H1 (cell line): ENCODE measurements at regions not wholly inside any gene's neighbourhood (a gene's known extent, or its start where the extent isn't known, plus 50 kb on each side); places are given as distances from the start of the nearest gene placed in this dataset.

ENCODE experiments used
- CTCF ChIA-PET: fragments of 300-600 bp; sonication (Branson Sonifier 250); formaldehyde crosslinking; loops from one replicate; lab custom pipeline; 2021; ENCODE audit not compliant: partially characterized antibody; lab: Charles Lee
- POLR2A ChIA-PET: fragments of 300-600 bp; sonication (Branson Sonifier 250); formaldehyde crosslinking; loops from one replicate; lab custom pipeline; 2021; ENCODE audit warnings: inconsistent platforms; ENCODE audit not compliant: partially characterized antibody; lab: Charles Lee
- DNase-seq, 2 experiments: peaks; one replicate each; pipeline versions ENCODE4 v3.0.0 to v3.0.0-alpha.2; 2010 to 2022; ENCODE audit warnings: low spot score in 2 of 2, low read depth in 1 of 2, mixed read lengths in 1 of 2
- FAIRE-seq: peaks from 2 replicates; lab custom pipeline; 2011; peaks lifted over from hg19 to GRCh38; lab: Jason Lieb, UNC
- H2AFZ ChIP-seq: 2 replicates; pipeline ENCODE4 v1.8.1; 2012; ENCODE audit warnings: low read length, inconsistent platforms
- H2AK5ac ChIP-seq: 2 replicates; pipeline ENCODE4 v1.6.1; 2013; ENCODE audit warnings: low read depth, low read length
- H2BK120ac ChIP-seq: replicated peaks from 2 replicates; pipeline ENCODE3; 2013; ENCODE audit warnings: low read depth, low read length, inconsistent platforms
- H2BK12ac ChIP-seq: 2 replicates; pipeline ENCODE4 v1.6.1; 2013; ENCODE audit warnings: low read depth, low read length
- H2BK15ac ChIP-seq: 2 replicates; pipeline ENCODE4 v1.6.1; 2013; ENCODE audit warnings: low read length
- H2BK20ac ChIP-seq: 2 replicates; pipeline ENCODE4 v1.6.1; 2013; ENCODE audit warnings: low read length
- H2BK5ac ChIP-seq: 2 replicates; pipeline ENCODE4 v1.6.1; 2013; ENCODE audit warnings: low read depth, low read length
- H3K14ac ChIP-seq: 2 replicates; pipeline ENCODE4 v1.6.1; 2013; ENCODE audit warnings: inconsistent platforms; ENCODE audit not compliant: insufficient read length
- H3K18ac ChIP-seq: 2 replicates; pipeline ENCODE4 v1.6.1; 2013; ENCODE audit warnings: low read length; ENCODE audit errors: extremely low read depth
- H3K23ac ChIP-seq: 2 replicates; pipeline ENCODE4 v1.6.1; 2013; ENCODE audit warnings: inconsistent platforms; ENCODE audit not compliant: insufficient read length
- H3K23me2 ChIP-seq: 2 replicates; pipeline ENCODE4 v1.6.1; 2013; ENCODE audit warnings: low read depth, low read length
- H3K27ac ChIP-seq: 2 replicates; pipeline ENCODE4 v1.6.1; 2011; ENCODE audit warnings: low read depth, low read length, inconsistent platforms
- H3K27me3 ChIP-seq, 4 experiments: replicated peaks in 1 of 4; 1 replicate in 1 of 4; 2 replicates in 3 of 4; pipeline versions ENCODE4 v1.6.1 to v1.8.1; 2011 to 2013; ENCODE audit warnings: low read length in 3 of 4, mild to moderate bottlenecking in 3 of 4, inconsistent platforms in 2 of 4, mixed read lengths in 2 of 4, moderate library complexity in 1 of 4; ENCODE audit not compliant: control insufficient read depth in 3 of 4, insufficient read depth in 3 of 4; ENCODE audit errors: extremely low read depth in 1 of 4
- H3K36me3 ChIP-seq, 4 experiments: 2 replicates each; pipeline versions ENCODE4 v1.6.1 to v1.8.1; 2011 to 2013; ENCODE audit warnings: mild to moderate bottlenecking in 4 of 4, low read length in 3 of 4, moderate library complexity in 2 of 4, control low read depth in 1 of 4, inconsistent platforms in 1 of 4; ENCODE audit not compliant: insufficient read depth in 4 of 4, control insufficient read depth in 2 of 4
- H3K4ac ChIP-seq: replicated peaks from 2 replicates; pipeline ENCODE3; 2013; ENCODE audit warnings: low read length, low read depth, mixed read lengths, inconsistent platforms; ENCODE audit not compliant: insufficient read length
- H3K4me1 ChIP-seq, 4 experiments: replicated peaks in 1 of 4; 1 replicate in 1 of 4; 2 replicates in 3 of 4; pipeline versions ENCODE4 v1.6.1 to v1.8.1; 2011 to 2013; ENCODE audit warnings: low read length in 3 of 4, inconsistent platforms in 2 of 4, mixed read lengths in 1 of 4; ENCODE audit not compliant: insufficient read depth in 4 of 4, control insufficient read depth in 3 of 4
- H3K4me2 ChIP-seq, 2 experiments: 2 replicates each; pipeline versions ENCODE4 v1.6.1 to v1.8.1; 2011 to 2013; ENCODE audit warnings: low read depth in 2 of 2, low read length in 2 of 2, control low read depth in 1 of 2, inconsistent platforms in 1 of 2, mild to moderate bottlenecking in 1 of 2; ENCODE audit not compliant: insufficient read depth in 1 of 2
- H3K4me3 ChIP-seq, 4 experiments: fragments of 200-600, 300-600 bp in 1 of 4; sonication (generic), shearing (Covaris generic), sonication (Bioruptor Twin) in 1 of 4; 2 replicates each; pipeline versions ENCODE4 v1.5.1 to v1.8.1; 2011 to 2016; ENCODE audit warnings: low read length in 4 of 4, low read depth in 3 of 4, control low read depth in 2 of 4, inconsistent platforms in 2 of 4, mild to moderate bottlenecking in 2 of 4, mixed read lengths in 1 of 4, moderate library complexity in 1 of 4; ENCODE audit not compliant: insufficient read depth in 2 of 4; ENCODE audit errors: extremely low read depth in 1 of 4
- H3K56ac ChIP-seq: replicated peaks from 2 replicates; pipeline ENCODE3; 2013; ENCODE audit warnings: low read depth, mild to moderate bottlenecking, mixed read lengths, low read length, inconsistent platforms; ENCODE audit not compliant: insufficient read length
- H3K79me1 ChIP-seq: 2 replicates; pipeline ENCODE4 v1.6.1; 2013; ENCODE audit warnings: low read depth, low read length, control low read depth
- H3K79me2 ChIP-seq, 2 experiments: 2 replicates each; pipeline versions ENCODE4 v1.6.1 to v1.8.1; 2012 to 2013; ENCODE audit warnings: low read length in 2 of 2, mild to moderate bottlenecking in 2 of 2, inconsistent platforms in 1 of 2; ENCODE audit not compliant: insufficient read depth in 2 of 2, control insufficient read depth in 1 of 2
- H3K9ac ChIP-seq, 4 experiments: replicated peaks in 1 of 4; 1 replicate in 1 of 4; 2 replicates in 3 of 4; pipeline versions ENCODE4 v1.6.1 to v1.8.1; 2011 to 2013; ENCODE audit warnings: low read depth in 3 of 4, low read length in 3 of 4, control low read depth in 2 of 4, mild to moderate bottlenecking in 2 of 4, moderate library complexity in 2 of 4, inconsistent platforms in 1 of 4; ENCODE audit errors: extremely low read depth in 1 of 4
- H3K9me3 ChIP-seq, 2 experiments: 2 replicates each; pipeline versions ENCODE4 v1.6.1 to v1.8.1; 2012 to 2013; ENCODE audit warnings: mild to moderate bottlenecking in 2 of 2, moderate library complexity in 2 of 2, control low read depth in 1 of 2, inconsistent platforms in 1 of 2, low read depth in 1 of 2, low read length in 1 of 2, mixed read lengths in 1 of 2; ENCODE audit not compliant: insufficient read depth in 2 of 2
- H4K20me1 ChIP-seq, 2 experiments: replicated peaks in 1 of 2; 2 replicates each; pipeline versions ENCODE3 to v1.8.1; 2011 to 2013; ENCODE audit warnings: inconsistent platforms in 2 of 2, low read length in 2 of 2, mild to moderate bottlenecking in 1 of 2; ENCODE audit not compliant: insufficient read depth in 2 of 2, control insufficient read depth in 1 of 2
- H4K5ac ChIP-seq: 2 replicates; pipeline ENCODE4 v1.6.1; 2013; ENCODE audit warnings: low read length, low read depth, mixed read lengths, inconsistent platforms; ENCODE audit not compliant: insufficient read length
- H4K8ac ChIP-seq: 2 replicates; pipeline ENCODE4 v1.8.0; 2013; ENCODE audit warnings: mild to moderate bottlenecking, moderate library complexity, low read length, inconsistent platforms; ENCODE audit not compliant: insufficient read depth; ENCODE audit errors: extremely low read depth
- H4K91ac ChIP-seq: replicated peaks from 2 replicates; pipeline ENCODE3; 2013; ENCODE audit warnings: low read length, mixed read lengths, inconsistent platforms; ENCODE audit not compliant: insufficient read length
- POU5F1 ChIP-seq: IDR thresholded peaks from 2 replicates; pipeline ENCODE4 v1.6.1; 2011; ENCODE audit warnings: low read depth, mild to moderate bottlenecking, low read length, moderate library complexity
- SIRT6 ChIP-seq: IDR thresholded peaks from one replicate; pipeline ENCODE4 v1.7.1; 2012; ENCODE audit warnings: low read length, inconsistent platforms
- WGBS, 2 experiments: shearing (Covaris generic) in 1 of 2; methylation state at CpG; one replicate each; pipeline versions ENCODE4 v1.1.6 to v1.1.7; 2013 to 2015; ENCODE audit warnings: low lambda C conversion rate in 2 of 2, mixed read lengths in 2 of 2, inconsistent platforms in 1 of 2, low coverage in 1 of 2, missing lambda C conversion rate in 1 of 2; ENCODE audit not compliant: insufficient replicate concordance in 2 of 2, insufficient coverage in 1 of 2, insufficient read length in 1 of 2; ENCODE audit errors: extremely low coverage in 1 of 2, missing lambda C conversion rate in 1 of 2; 5-methylcytosine and 5-hydroxymethylcytosine counted together

DNA sequence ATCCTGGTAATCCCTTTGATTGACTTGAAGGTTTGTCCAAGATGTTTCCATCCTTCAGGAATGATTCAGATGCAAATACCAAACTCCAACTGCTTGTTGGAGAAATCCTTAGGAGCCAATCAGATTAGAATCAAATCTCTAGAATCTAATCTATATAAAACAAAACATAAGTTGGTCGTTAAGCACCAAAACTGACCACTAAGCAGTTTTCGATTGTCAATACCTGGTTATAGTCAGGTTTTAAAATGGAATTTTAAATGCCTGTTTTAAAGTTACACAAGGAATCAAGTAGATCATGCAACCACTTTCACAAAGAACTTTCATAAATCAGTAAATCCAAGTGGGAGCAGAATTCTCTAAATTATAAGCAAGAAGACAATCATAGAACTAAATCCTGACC lies 236.1 kb downstream of the PARM1 start:
- H3K18ac ChIP-seq: no peak overlapping the region
- H2BK20ac ChIP-seq: no peak overlapping the region
- H3K79me2 ChIP-seq: no peaks in the 10 kb centered on the region
- peaks cover 0 to 4% (median 0%) of the 10 kb centered on the region in 4 experiments; a peak in 2 of 7 replicates for H3K4me1 ChIP-seq
- POLR2A ChIA-PET: no interaction called here
- H2BK5ac ChIP-seq: no peak overlapping the region
- H4K20me1 ChIP-seq: no peaks in the 10 kb centered on the region
- no peak overlapping the region for H2BK15ac ChIP-seq
- no peak overlapping the region for H3K27ac ChIP-seq
- no peaks in the 10 kb centered on the region for H3K9me3 ChIP-seq
- no peak overlapping the region for H4K8ac ChIP-seq
- H3K4ac ChIP-seq: no peak overlapping the region
- H3K79me1 ChIP-seq: no peaks in the 10 kb centered on the region
- WGBS, 2 experiments: 77% methylated on average over 2 of the region's 2 CpGs; no CpG with 5 or more reads in 1 of the 2 experiments
- no peak for DNase-seq
- H3K56ac ChIP-seq: no peak overlapping the region
- peak overlapping the region in 1 of 4 experiments; percentile 23; a peak in 1 of 8 replicates for H3K4me3 ChIP-seq
- H3K9ac ChIP-seq: no peak overlapping the region
- CTCF ChIA-PET: no interaction called here
- no peak overlapping the region for H2BK120ac ChIP-seq
- H3K14ac ChIP-seq: no peak overlapping the region
- no peak overlapping the region for H2BK12ac ChIP-seq
- H3K23me2 ChIP-seq: no peaks in the 10 kb centered on the region
- no peak overlapping the region for H3K23ac ChIP-seq
- H4K5ac ChIP-seq: no peak overlapping the region
- H2AK5ac ChIP-seq: no peak overlapping the region
- no peak overlapping the region for H4K91ac ChIP-seq
- no peaks in the 10 kb centered on the region for H3K36me3 ChIP-seq
- no peak for FAIRE-seq
- H3K4me2 ChIP-seq: peak overlapping the region; percentile 25 to 39; a peak in 3 of 4 replicates
- H2AFZ ChIP-seq: no peak overlapping the region
- H3K27me3 ChIP-seq: peaks cover 0 to 1% (median 0%) of the 10 kb centered on the region in 4 experiments; a peak in 1 of 7 replicates
- TF ChIP-seq SIRT6: no peak
- TF ChIP-seq POU5F1: no peak
